Endodermal cell (in vitro differentiated cells): ENCODE measurements at regions not wholly inside any gene's neighbourhood (a gene's known extent, or its start where the extent isn't known, plus 50 kb on each side); places are given as distances from the start of the nearest gene placed in this dataset.

Source experiments
- DNase-seq: peaks from one replicate; pipeline ENCODE4 v3.0.0-alpha.2; 2017
- H3K27ac ChIP-seq: 2 replicates; pipeline ENCODE4 v1.5.1; 2013; ENCODE audit warnings: mild to moderate bottlenecking, low read depth, low read length, moderate library complexity
- H3K27me3 ChIP-seq: 2 replicates; pipeline ENCODE4 v1.6.1; 2013; ENCODE audit warnings: mild to moderate bottlenecking, low read length, moderate library complexity; ENCODE audit not compliant: insufficient read depth, control insufficient read depth, poor library complexity, severe bottlenecking
- H3K36me3 ChIP-seq: 2 replicates; pipeline ENCODE4 v1.7.0; 2013; ENCODE audit warnings: mild to moderate bottlenecking, low read length, moderate library complexity; ENCODE audit not compliant: control insufficient read depth, insufficient read depth
- H3K4me1 ChIP-seq: one replicate; pipeline ENCODE4 v1.7.0; 2013; ENCODE audit warnings: low read length; ENCODE audit not compliant: control insufficient read depth, insufficient read depth
- H3K4me3 ChIP-seq: 2 replicates; pipeline ENCODE4 v1.5.1; 2013; ENCODE audit warnings: mild to moderate bottlenecking, low read length, moderate library complexity
- H3K9ac ChIP-seq: 2 replicates; pipeline ENCODE4 v1.6.1; 2013; ENCODE audit warnings: mild to moderate bottlenecking, low read length, moderate library complexity; ENCODE audit not compliant: poor library complexity, severe bottlenecking; ENCODE audit errors: extremely low read depth
- H3K9me3 ChIP-seq: 2 replicates; pipeline ENCODE4 v1.6.1; 2013; ENCODE audit warnings: mild to moderate bottlenecking, low read length, moderate library complexity; ENCODE audit not compliant: control insufficient read depth
- H3K27ac Mint-ChIP-seq: 2 replicates; pipeline ENCODE4 v1.8.0; 2020; ENCODE audit warnings: mixed read lengths
- H3K27me3 Mint-ChIP-seq: 2 replicates; pipeline ENCODE4 v1.8.0; 2021; ENCODE audit warnings: mild to moderate bottlenecking, mixed read lengths; ENCODE audit not compliant: insufficient read depth
- H3K36me3 Mint-ChIP-seq: 2 replicates; pipeline ENCODE4 v1.8.0; 2020; ENCODE audit warnings: low read depth, mixed read lengths
- H3K4me1 Mint-ChIP-seq: 2 replicates; pipeline ENCODE4 v1.8.0; 2020; ENCODE audit warnings: mixed read lengths
- H3K4me3 Mint-ChIP-seq: 2 replicates; pipeline ENCODE4 v1.8.0; 2020; ENCODE audit warnings: mild to moderate bottlenecking, moderate library complexity, mixed read lengths
- H3K9me3 Mint-ChIP-seq: 2 replicates; pipeline ENCODE4 v1.8.0; 2020; ENCODE audit warnings: mild to moderate bottlenecking, mixed read lengths
- WGBS, 2 experiments: methylation state at CpG; one replicate each; pipeline versions ENCODE4 v1.1.5 to v1.1.7; 2013; ENCODE audit warnings: missing lambda C conversion rate in 2 of 2, mixed read lengths in 1 of 2; ENCODE audit not compliant: insufficient coverage in 1 of 2, insufficient read length in 1 of 2; 5-methylcytosine and 5-hydroxymethylcytosine counted together
- TF ChIP-seq, protein P1 (sequence below): fragments of 200-600 bp; sonication (generic); conservative IDR thresholded peaks from 2 replicates; pipeline ENCODE4 v1.5.0; 2021; ENCODE audit warnings: antibody characterized with exemption, mild to moderate bottlenecking

DNA sequence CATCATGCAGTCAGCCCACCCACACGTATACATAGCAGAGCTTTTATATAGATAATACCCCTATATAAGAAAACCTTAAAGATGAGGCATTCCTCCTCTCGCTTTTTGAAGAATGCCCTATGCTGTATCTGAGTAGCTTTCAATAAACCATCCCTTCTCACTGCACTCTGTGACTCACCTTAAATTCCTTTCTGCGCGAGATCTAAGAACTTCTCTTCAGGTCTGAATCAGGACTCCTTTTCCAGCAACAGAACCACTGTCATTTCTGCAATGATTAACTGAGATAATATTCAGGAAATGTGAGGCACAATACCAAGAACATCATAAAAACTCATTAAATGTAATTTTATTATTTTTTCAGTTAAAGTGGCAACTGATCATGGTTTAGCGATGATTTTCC is 76.4 kb upstream of the DCLK2 start:
- WGBS, 2 experiments = 92 to 94% methylated on average over 4 to 5 of the region's 5 CpGs
- Mint-ChIP-seq H3K27ac (no peak overlapping the region), H3K9me3 (peaks cover 2% of the 10 kb centered on the region), H3K27me3 (no peaks in the 10 kb centered on the region), H3K36me3 (no peaks in the 10 kb centered on the region), H3K4me3 (no peak overlapping the region), H3K4me1 (peaks cover 18% of the 10 kb centered on the region)
- no peak overlapping the region for H3K27ac ChIP-seq
- no peaks in the 10 kb centered on the region for H3K9me3 ChIP-seq
- H3K9ac ChIP-seq = no peak overlapping the region
- no peak overlapping the region for H3K4me3 ChIP-seq
- TF ChIP-seq, protein P1, sequence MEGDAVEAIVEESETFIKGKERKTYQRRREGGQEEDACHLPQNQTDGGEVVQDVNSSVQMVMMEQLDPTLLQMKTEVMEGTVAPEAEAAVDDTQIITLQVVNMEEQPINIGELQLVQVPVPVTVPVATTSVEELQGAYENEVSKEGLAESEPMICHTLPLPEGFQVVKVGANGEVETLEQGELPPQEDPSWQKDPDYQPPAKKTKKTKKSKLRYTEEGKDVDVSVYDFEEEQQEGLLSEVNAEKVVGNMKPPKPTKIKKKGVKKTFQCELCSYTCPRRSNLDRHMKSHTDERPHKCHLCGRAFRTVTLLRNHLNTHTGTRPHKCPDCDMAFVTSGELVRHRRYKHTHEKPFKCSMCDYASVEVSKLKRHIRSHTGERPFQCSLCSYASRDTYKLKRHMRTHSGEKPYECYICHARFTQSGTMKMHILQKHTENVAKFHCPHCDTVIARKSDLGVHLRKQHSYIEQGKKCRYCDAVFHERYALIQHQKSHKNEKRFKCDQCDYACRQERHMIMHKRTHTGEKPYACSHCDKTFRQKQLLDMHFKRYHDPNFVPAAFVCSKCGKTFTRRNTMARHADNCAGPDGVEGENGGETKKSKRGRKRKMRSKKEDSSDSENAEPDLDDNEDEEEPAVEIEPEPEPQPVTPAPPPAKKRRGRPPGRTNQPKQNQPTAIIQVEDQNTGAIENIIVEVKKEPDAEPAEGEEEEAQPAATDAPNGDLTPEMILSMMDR = no peak
- H3K36me3 ChIP-seq = no peaks in the 10 kb centered on the region
- H3K4me1 ChIP-seq = no peaks in the 10 kb centered on the region
- no peak for DNase-seq
- H3K27me3 ChIP-seq = no peaks in the 10 kb centered on the region

DNA sequence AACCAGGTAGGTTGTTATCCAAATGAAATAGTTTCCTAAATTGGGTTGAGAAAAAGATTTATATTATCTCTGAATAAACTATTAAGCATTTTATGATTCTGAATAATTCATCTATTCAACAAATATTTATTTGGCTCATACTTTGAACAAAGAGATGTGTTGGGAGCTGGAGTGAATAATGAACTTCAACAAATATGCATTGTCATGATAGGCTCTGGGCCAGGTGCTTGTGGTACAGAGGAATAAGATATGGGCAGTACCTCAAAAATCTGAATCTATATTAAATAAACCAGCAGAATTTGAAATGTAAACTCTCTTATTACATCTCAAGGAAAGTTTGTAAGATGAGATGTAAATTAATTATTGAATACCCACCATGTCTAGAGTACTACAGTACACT is 75.7 kb upstream of the DCLK2 start:
- Histone ChIP-seq H3K4me3 (no peak overlapping the region), H3K36me3 (no peaks in the 10 kb centered on the region), H3K9me3 (no peaks in the 10 kb centered on the region), H3K4me1 (no peaks in the 10 kb centered on the region), H3K27me3 (no peaks in the 10 kb centered on the region), H3K9ac (no peak overlapping the region), H3K27ac (no peak overlapping the region)
- peaks cover 18% of the 10 kb centered on the region for H3K4me1 Mint-ChIP-seq
- TF ChIP-seq, protein P1 = no peak
- DNase-seq = no peak
- no peak overlapping the region for H3K27ac Mint-ChIP-seq
- no peaks in the 10 kb centered on the region for H3K36me3 Mint-ChIP-seq
- H3K27me3 Mint-ChIP-seq = no peaks in the 10 kb centered on the region
- no peaks in the 10 kb centered on the region for H3K9me3 Mint-ChIP-seq
- no peak overlapping the region for H3K4me3 Mint-ChIP-seq

DNA sequence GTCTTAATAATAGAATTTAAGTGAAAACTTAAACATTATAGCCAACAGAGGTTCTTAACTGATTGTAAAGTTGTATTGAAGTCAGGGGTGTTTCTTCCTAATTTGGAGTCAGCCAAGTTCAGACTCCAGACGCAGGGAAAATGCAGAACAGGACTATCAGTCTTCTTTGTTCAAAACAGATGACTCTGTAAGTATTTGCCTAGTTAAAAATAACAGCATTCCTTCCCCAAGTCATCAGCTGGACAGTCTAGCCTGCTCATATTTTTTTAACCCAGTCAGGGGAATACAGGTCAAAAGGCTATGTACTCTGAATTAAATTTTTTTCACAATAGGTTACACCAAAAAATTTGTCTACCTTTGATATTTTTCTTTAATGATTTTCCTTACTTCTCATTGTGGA is 73.8 kb upstream of the DCLK2 start:
- DNase-seq = no peak
- Mint-ChIP-seq H3K9me3 (no peaks in the 10 kb centered on the region), H3K27ac (no peak overlapping the region), H3K27me3 (no peaks in the 10 kb centered on the region), H3K36me3 (no peaks in the 10 kb centered on the region), H3K4me1 (peaks cover 11% of the 10 kb centered on the region), H3K4me3 (no peak overlapping the region)
- Histone ChIP-seq H3K9ac (no peak overlapping the region), H3K4me1 (no peaks in the 10 kb centered on the region), H3K9me3 (no peaks in the 10 kb centered on the region), H3K27me3 (no peaks in the 10 kb centered on the region), H3K4me3 (no peak overlapping the region), H3K36me3 (no peaks in the 10 kb centered on the region), H3K27ac (no peak overlapping the region)
- WGBS, 2 experiments = 67 to 73% methylated on average over 1 of the region's 1 CpG
- TF ChIP-seq, protein P1 = no peak
